Activated CD4-positive, alpha-beta T cell treated with anti-CD3 and anti-CD28 coated beads, Interleukin-2, Interleukin-4, amounts not matched to agents 100 ng/mL and 50 ng/mL, durations not matched to agents 16 hours and 8 hours (primary cell): ENCODE measurements at regions not wholly inside any gene's neighbourhood (a gene's known extent, or its start where the extent isn't known, plus 50 kb on each side); places are given as distances from the start of the nearest gene placed in this dataset.

Experiments
- DNase-seq: peaks from one replicate; pipeline ENCODE4 v3.0.0-alpha.2; 2020; ENCODE audit warnings: low spot score

DNA sequence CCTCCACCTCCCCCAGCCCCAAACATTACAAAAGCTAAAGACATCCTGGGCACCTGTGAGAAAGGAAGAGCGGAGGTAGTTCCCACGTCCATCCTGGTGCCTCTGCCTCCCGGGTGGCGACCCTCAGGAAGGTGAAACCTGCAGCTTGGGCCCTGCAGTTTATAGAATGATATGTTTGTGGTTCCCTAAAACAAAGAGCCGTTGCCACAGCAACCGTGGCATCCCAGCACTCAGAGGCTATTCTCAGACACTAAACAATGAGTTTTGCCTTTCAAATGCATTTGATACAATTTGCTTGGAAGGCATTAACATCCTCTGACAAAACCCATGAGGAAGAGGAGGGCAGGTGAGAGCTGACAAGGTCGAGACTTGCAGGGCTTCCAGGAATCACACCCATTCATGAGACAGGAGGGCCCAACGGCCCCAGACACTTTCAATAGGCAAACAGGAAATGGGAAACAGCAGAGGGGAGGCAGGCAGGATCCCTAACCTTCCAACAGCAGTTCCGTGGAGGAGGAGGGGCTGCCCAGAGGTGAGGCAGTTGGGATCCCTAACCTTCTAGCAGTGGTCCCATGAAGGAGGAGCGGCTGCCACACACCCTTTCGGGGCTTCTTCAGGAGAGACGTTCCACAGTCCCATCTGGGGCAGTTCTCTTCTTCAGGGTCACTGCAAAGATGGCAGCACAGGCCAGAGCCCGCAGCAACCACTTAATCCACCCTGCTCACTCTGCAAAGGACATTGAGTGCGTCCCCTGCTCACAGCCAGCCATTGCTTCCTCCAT lies 379.2 kb downstream of the SHANK2 start:
- no peak for DNase-seq

DNA sequence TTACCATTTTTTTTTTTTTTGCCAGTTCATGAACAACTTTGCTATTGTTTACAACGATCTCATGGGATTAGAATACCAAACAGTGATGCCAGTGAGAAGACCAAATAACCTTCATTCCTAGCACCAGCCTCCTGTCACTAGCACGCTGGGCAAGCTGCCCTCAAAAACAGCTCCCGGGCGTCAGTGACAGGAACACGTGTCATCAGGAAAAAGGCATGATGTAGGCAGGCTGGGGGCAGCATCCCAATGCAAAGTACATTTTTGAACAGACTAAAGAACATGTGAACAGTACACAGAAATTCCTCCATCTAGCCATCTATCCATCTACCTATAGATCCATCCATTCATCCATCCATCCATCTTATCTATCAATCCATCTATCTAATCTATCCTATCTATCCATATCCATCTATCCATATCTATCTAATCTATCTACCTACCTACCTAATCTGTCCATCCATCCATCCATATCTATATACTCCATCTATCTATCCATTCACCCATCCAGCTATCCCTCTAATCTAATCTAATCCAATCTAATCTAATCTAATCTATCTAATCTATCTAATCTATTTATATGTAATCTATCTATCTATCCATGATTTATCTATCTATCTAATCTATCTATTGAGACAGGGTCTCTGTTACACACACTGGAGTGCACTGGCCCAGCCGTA lies 378.5 kb downstream of the SHANK2 start:
- DNase-seq = no peak

DNA sequence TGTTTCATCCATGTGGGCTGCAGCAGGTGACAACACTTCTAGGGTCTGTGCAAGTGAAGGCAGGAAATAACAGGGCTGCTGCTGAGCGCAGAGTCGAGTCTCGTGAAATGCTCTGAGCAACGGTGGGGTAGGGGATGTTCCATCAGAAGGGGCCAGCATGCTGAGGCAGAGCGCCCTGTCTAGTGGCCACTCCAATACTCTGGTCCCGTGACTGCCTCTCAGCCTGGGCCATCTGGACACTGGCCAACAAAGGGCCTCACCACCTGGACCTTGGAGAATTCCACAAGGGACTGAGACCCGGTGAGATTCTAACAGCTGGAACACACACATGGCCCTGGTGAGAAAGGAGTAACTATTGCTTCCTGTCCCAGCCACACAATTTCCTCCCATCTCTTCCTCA lies 375.7 kb downstream of the SHANK2 start:
- DNase-seq = no peak

DNA sequence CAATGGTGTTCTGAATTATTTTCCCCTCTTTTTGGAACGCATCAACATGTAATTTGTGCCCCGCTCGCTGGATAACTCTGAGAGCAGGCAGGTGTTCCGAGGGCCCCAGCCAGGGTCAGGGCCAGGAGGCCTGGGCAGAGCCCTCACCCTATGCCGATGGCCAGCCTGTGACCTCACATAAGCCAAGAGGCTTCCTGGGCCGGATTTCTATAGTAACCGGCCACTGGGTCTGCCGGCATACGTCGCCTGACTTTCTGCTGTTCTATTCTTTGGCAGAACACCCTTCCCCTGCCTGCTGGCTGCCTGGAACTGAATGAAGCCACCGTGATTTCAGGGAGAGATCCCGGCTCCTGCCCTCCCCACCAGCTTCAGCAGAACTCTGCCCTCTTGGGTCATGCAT lies 375.2 kb downstream of the SHANK2 start:
- DNase-seq = no peak

DNA sequence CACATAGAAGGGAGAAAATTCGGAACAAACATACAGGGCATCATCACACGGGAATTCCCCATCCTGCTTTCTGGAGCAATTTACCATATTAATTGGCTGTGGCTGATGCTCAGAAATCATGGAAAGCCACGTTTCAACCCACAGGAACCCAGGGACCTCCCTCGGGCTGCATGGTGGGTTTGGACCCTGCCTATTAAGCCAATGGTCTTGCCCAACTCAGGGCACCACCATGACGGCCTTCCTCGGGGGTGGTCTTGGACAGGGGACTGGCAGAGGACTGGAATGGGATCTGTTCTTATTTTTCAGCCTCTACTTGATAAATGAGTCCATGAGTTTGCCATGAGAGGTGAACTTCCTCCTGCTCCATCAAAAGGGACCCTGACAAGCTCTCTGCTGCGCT lies 374.0 kb downstream of the SHANK2 start:
- no peak for DNase-seq

DNA sequence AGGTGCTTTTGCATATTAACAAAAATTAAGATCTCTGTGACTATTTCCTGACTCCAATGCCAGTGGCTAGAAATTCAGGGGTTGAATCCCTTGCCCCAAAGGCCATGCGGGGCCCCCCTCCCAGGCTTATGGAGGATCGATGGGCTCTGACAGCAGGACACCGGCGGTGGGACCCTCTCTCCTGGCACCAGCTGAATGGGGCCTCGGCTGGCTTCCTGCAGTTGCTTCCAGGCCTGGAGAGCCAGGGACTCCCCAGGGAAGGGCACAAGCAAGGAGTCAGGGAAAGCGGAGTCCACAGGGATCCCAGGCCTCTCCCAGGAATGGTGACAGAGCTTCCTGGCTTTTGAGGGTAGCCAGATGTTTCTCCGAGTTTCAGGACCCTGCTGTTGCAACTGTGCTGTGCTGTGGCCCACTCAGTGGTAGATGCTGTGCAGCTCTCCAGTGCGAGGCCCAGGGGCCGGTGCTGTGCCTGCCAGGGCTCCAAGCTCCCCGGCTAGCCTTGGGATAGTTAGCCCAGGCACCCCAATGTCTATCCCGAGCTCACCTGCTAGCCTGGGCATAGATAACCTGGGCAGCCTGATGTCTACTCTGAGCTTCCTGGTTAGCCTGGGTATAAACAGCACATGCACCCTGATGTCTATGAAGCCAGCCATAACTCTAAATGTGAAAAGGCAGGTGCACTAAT lies 372.6 kb downstream of the SHANK2 start:
- no peak for DNase-seq

DNA sequence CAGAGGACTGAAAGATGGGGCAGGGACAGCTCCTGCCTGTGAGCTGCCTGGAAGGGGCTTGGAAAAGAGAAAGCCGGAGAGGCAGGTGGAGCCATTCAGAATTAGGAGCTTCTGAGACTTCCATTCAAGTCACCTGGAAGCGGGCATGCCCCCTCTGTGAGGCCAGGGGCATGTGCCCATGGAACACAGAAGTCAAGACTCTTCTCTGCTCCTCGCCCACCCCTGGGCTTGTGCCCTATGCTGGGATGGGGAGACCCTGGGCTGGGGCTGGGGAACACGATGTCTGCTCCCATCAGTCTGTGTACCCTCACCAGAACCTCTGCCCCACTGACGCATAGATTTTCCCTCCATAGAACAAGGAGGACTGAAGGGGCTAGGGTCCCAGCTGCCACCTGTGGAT lies 372.0 kb downstream of the SHANK2 start:
- DNase-seq = no peak

DNA sequence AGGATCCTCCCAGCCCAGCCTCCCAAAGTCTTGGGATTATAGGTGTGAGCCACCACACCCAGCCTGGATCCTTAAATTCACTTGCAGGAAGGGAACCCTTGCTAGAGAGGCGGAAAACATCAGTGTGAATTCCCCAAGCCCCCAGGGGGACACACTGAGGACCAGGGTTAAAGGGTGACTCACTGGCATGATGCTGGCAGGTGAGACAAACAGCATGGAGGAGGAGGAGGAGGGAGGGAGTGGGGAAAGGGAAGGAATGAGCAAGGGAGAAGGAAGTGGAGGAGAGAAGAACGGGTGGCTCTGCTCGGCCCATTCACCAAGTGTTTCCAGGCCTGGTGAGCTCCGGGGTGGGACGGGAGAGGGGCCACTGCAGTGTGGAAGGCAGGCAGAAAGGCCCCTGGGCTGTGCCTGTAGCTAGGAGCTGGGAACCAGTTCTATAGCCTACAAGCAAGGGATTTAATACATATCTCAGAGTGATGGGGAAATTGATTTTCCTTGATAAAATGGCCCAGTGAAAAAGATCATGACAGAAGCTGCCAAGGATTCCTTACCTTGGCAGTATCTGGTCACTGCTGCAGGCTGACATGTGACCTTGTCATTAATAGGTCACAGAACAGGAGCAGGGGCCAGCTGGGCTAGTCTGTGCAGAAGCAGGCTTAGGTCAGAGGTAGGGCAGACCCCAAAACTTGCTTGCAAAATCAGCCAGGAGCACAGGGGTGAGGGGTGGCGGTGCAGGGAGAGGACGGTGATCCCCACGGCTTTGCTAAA lies 370.2 kb downstream of the SHANK2 start:
- DNase-seq = no peak

DNA sequence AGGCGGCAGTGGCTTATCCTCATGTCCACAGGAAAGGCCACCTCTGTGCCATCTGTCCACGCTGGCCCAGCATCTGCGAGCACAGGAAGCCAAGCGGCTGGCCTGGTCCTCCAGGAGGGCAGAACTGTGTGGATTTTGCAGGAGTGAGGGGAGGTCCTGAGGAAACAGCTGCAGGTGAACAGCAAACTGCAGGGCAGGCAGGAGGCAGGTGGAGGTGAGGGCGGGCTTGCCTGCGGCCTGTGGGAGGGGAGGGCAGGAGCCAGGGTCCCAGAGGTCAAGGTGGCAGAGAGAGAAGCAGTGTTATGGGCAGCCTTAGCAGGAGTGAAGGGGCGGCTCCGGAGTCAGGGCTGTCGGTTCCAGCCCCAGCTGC lies 369.7 kb downstream of the SHANK2 start:
- DNase-seq = no peak

DNA sequence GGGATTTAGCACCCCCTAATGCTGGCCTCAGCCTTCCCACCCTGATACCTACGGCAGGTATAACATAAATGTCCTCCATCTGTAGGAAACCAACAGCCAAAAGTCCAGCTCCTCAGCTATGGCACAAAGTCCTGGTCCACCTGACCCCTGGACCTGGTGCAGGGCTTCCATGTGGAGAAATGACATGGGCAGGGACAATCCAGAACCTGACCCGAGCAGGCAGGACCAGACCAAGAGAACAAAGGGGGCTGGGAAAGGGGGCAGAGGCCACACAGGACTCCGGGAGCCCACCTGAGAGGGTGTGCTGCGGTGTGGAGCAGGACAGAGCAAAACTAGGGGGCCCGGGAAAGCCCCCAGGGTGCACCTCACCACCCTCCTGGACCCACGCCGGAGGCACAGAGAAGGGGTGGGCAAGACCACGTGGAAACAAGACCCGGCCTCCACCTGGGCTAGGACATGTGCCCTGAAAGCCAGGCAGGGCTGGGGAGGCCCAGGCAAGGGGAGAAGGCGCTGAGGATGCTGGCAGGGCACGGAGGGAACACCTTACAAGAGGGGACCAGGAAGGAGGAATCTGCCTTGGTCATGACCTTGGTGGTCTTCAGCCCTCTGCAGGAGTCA lies 368.9 kb downstream of the SHANK2 start:
- DNase-seq = no peak

DNA sequence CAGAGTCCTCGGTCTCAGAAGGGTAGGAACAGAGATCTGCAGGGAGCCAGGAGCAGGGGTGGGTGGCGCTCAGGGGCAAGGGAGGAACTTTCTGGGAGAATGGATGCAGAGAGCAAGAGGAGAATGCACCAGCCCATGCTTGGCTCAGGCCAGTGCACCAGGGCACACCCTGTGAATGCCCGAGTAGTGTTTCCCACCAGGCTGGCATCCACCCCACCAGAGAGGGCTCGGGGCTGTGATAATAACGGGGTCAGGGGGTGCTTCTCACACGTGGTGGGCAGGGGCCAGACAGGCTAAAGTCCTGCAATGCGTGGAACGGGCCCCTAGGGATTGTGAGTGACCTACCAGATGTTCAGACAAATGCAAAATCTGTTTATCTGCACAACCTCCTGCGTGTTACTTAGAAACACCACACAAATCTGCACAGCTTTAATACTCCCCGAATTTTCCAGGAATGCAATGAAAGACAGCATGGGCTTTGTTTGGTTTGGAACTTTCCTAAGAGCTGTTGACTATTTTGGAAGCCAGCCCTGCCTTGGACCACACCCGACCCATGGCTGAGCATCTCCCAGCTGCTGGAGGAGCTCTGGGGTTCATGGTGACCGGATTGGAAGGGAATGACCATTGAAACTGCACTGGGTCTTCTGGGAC lies 368.3 kb downstream of the SHANK2 start:
- DNase-seq = no peak

DNA sequence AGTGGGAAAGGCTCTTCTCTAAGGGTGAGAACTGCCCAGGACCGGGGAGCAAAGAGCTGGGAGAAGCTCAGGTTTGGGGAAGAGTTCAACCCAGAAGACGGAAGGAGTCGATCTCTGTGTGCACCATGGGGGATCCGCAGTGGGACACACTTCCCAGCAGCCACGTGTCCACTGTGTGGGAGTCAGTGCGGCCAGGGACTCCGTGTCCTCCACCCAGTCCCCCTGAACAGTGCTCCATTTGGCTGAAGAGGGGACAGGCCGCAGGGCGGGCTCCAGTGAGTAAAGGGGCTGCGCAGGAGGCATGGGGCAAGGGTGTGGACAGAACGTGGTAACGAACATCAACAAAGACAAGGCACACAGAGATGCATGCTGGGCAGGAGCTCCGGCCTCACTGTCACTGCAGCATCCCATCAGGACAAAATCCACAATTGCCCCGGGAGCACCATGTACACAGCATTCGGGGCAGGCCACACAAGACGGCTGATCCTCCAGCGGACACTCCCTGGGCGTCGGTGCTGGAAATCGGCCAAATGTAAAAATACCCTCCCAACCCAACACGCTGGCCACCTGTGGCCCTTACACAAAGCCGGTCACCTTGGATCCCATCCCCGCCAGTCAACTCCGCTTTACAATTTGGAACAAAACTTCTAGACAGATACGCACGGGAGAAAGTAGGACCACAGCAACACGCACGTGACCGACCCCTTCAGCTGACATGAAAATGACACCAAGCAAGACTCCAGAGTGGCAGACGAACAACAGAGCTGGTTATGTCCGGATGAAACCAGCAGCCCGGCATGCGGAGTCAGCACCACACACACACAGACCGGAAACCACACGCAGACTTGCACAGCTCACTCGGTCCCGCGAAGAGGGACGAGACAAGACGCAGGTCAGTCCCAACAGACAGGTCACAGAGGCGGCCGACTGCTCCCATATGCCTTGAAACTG lies 366.8 kb downstream of the SHANK2 start:
- no peak for DNase-seq

DNA sequence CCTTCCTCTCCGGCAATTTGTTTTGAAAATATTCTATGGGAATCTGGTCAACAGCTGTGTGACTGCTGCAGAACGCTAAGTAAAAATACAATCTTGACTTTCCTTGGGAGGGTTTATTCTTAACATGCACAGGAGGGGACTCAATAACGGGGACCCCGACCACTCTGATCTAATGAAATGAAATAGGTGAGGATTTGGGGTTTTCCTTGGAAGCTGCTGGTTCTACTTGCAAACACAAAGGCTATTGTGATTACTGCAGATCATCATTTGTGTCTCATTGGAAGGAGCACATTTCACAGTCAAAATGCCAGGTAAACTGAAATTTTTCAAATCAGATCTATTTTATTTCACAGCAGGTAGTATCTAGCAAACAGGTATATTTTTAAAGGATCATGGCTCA lies 366.1 kb downstream of the SHANK2 start:
- DNase-seq = no peak

DNA sequence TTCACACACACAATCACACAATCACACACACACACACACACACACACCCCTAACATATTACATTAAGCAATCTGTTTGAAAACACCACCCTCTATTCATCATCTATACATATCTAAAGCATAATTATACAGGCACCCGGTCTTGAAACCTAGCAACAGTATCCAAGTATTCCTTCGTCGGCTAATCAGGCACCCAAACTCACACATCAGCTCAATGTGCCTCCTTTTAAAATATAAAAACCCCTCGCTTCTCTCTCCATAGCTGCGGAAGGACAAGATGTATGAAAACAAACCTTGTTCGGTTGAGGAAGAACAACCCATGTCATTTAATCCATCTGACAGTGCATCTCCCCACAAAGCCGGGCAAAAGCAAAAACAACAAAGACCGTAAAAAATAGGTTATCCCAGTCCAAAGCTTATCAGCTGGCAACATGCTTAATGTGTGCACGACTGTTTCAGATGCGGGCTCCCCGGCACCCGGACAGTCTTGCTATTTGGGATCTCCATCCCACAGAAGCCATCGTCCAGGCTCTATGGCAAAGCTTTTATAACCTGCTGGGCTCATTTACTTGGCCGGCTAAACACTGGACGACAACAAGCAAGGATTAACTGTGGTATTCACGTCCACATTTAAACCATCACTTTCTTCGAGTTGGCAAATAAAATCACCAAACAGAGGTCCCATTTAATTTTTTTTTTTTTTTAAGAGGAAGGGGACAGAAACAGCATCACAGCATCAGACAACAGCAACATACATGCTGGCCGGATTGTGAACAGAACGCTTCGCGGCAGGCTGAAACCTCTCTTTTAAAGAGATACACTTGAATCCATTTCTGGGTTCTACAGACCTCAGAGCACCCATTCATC lies 365.5 kb downstream of the SHANK2 start:
- DNase-seq = no peak

DNA sequence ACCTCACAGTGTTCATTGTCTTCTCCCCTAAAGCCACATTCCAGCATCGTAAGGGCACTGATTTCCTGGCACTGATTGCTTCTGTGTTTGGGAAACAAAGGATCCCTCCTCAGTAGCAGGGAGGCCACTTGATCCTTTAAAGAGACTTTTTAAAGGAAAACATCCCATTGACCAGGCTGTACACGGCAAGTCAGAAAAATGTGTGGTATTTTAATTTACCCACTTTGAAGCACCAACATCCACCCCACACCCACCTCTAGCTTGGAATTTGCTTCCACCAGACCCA lies 364.9 kb downstream of the SHANK2 start:
- DNase-seq = no peak

DNA sequence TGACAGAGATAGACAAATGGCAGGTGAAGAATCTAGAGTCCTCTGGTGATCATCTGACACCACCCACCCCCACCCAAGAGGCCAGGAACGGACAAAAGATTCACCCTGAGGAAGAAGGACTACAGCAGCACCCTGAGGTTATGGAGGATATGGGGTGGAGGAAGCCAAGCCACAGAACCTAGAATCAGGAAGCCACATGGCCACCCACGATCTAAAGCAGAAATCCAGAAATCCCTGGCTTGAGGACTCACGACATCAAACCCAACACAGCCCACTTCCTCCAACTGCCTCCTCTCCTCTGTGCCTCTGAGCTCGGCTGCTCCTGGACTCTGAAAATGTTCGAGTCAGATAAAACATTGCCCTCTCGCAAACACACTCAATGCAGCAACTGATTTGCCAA lies 364.3 kb downstream of the SHANK2 start:
- DNase-seq = no peak

DNA sequence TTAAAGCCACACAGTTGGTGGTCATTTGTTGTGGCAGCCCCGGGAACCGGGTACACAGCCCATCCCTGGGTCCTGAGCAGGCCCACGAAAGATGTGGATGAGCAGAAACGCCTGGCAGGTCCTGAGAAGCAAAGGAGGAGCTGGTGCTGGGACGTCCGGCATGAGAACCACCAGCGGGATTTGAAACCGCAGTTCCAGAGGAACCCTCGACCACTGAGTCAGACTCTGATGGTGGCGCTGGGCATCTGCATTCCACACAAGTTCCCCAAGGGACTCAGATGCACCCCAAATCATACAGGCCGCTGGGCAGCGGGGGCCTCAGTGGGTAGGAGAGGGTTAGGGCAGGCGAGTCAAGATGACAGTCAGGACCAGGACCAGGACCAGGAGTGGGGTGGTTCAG lies 363.0 kb downstream of the SHANK2 start:
- DNase-seq = no peak

DNA sequence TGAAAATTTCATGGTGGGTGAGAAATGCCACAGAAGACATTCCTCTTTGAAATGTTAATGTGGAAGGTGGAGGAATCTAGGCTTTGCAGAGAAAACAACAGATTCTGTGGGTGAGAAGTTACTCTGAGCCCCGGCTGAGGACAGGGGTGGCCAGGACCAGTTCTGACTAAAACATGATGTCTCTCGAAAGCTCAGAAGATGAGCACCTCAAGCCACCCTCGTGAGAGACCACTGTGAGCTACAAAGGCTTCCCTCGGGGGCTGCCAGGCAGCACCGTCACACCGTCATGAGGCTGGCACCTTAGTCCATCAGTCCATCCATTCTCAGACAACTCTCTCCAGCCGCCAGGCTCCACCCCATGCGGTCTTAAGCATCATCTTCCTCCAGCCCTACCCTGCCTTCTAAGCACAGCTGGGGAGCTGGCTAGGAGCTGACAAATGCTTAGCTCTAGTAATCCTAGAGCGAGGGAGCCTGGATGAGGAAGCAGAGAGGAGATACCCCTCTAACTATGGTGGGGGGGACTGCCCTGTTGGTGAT lies 360.5 kb downstream of the SHANK2 start:
- no peak for DNase-seq

DNA sequence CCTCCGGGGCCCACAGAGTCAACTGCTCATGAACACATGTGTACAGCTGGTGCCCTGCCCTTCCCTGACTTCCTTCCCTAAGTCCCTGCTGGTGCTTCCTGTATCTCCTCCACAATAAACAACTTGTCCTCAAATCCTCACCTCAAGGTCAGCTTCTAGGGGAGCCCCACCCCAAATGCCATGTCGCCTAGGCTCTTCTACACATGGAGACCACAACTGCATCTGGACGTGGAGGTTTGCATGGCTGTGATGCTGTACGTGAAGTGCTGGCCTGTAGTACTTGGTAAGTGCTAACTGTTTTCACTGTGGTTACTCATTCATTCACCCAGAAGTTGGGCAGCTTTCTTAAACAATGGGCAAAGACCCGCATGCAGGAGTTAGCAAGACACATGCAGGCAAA lies 359.5 kb downstream of the SHANK2 start:
- no peak for DNase-seq
